Endodermal cell (in vitro differentiated cells): ENCODE measurements at regions not wholly inside any gene's neighbourhood (a gene's known extent, or its start where the extent isn't known, plus 50 kb on each side); places are given as distances from the start of the nearest gene placed in this dataset.
"Not testable (repeated sequence)": the region's sequence is repeated elsewhere in the genome, so short reads cannot be mapped to it uniquely, and the experiment has no call there.

ENCODE experiments used
- DNase-seq: peaks from one replicate; pipeline ENCODE4 v3.0.0-alpha.2; 2017
- H3K27ac ChIP-seq: 2 replicates; pipeline ENCODE4 v1.5.1; 2013; ENCODE audit warnings: mild to moderate bottlenecking, low read depth, low read length, moderate library complexity
- H3K27me3 ChIP-seq: 2 replicates; pipeline ENCODE4 v1.6.1; 2013; ENCODE audit warnings: mild to moderate bottlenecking, low read length, moderate library complexity; ENCODE audit not compliant: insufficient read depth, control insufficient read depth, poor library complexity, severe bottlenecking
- H3K36me3 ChIP-seq: 2 replicates; pipeline ENCODE4 v1.7.0; 2013; ENCODE audit warnings: mild to moderate bottlenecking, low read length, moderate library complexity; ENCODE audit not compliant: control insufficient read depth, insufficient read depth
- H3K4me1 ChIP-seq: one replicate; pipeline ENCODE4 v1.7.0; 2013; ENCODE audit warnings: low read length; ENCODE audit not compliant: control insufficient read depth, insufficient read depth
- H3K4me3 ChIP-seq: 2 replicates; pipeline ENCODE4 v1.5.1; 2013; ENCODE audit warnings: mild to moderate bottlenecking, low read length, moderate library complexity
- H3K9ac ChIP-seq: 2 replicates; pipeline ENCODE4 v1.6.1; 2013; ENCODE audit warnings: mild to moderate bottlenecking, low read length, moderate library complexity; ENCODE audit not compliant: poor library complexity, severe bottlenecking; ENCODE audit errors: extremely low read depth
- H3K9me3 ChIP-seq: 2 replicates; pipeline ENCODE4 v1.6.1; 2013; ENCODE audit warnings: mild to moderate bottlenecking, low read length, moderate library complexity; ENCODE audit not compliant: control insufficient read depth
- H3K27ac Mint-ChIP-seq: 2 replicates; pipeline ENCODE4 v1.8.0; 2020; ENCODE audit warnings: mixed read lengths
- H3K27me3 Mint-ChIP-seq: 2 replicates; pipeline ENCODE4 v1.8.0; 2021; ENCODE audit warnings: mild to moderate bottlenecking, mixed read lengths; ENCODE audit not compliant: insufficient read depth
- H3K36me3 Mint-ChIP-seq: 2 replicates; pipeline ENCODE4 v1.8.0; 2020; ENCODE audit warnings: low read depth, mixed read lengths
- H3K4me1 Mint-ChIP-seq: 2 replicates; pipeline ENCODE4 v1.8.0; 2020; ENCODE audit warnings: mixed read lengths
- H3K4me3 Mint-ChIP-seq: 2 replicates; pipeline ENCODE4 v1.8.0; 2020; ENCODE audit warnings: mild to moderate bottlenecking, moderate library complexity, mixed read lengths
- H3K9me3 Mint-ChIP-seq: 2 replicates; pipeline ENCODE4 v1.8.0; 2020; ENCODE audit warnings: mild to moderate bottlenecking, mixed read lengths
- WGBS, 2 experiments: methylation state at CpG; one replicate each; pipeline versions ENCODE4 v1.1.5 to v1.1.7; 2013; ENCODE audit warnings: missing lambda C conversion rate in 2 of 2, mixed read lengths in 1 of 2; ENCODE audit not compliant: insufficient coverage in 1 of 2, insufficient read length in 1 of 2; 5-methylcytosine and 5-hydroxymethylcytosine counted together

DNA sequence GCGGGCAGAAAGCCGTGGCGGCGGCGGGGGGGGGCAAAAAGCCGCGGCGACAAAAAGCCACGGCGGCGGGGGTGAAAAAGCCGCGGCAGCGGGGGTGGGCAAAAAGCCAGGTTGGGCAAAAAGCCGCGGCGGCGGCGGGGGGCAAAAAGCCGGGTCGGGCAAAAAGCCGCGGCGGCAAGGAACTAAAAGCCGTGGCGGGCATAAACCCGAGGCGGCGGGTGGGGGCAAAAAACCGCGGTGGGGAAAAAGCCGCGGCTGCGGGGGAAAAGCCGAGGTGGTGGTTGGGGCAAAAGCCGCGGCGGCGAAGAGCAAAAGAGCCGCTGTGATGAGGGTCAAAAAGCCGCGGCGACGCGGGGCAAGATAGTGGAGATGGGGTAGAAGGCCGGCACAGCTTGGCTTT lies 1834.2 kb downstream of the FOXD4L5 start:
- H3K27ac Mint-ChIP-seq, H3K9ac ChIP-seq, H3K4me3 ChIP-seq, DNase-seq, H3K9me3 Mint-ChIP-seq, H3K4me3 Mint-ChIP-seq, H3K36me3 ChIP-seq, H3K9me3 ChIP-seq, H3K4me1 ChIP-seq, H3K27me3 Mint-ChIP-seq, H3K4me1 Mint-ChIP-seq, H3K36me3 Mint-ChIP-seq, H3K27me3 ChIP-seq, H3K27ac ChIP-seq: not testable (repeated sequence)
- 8% methylated on average over 30 of the region's 46 CpGs; no CpG with 5 or more reads in 1 of the 2 experiments for WGBS, 2 experiments

DNA sequence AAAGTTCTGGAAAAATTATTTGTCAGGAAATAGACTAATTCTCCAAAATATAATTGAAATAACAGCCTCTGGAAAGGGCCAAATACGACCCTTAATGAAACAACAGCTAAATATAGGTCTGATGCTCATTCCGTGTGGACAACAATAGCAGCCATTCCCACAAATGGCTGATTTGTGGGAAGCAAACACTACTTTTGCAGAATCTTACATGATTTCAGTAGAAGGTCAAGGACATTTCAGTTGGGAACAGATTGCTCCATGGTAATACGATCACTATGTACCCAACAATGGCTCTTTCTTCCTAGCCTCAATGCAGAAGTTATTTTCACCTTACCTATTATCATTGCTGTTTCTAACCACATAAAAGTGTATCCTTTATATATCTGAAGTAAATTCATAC lies 1859.9 kb downstream of the FOXD4L5 start:
- H3K9me3 Mint-ChIP-seq, H3K9me3 ChIP-seq, DNase-seq, H3K9ac ChIP-seq, H3K4me3 ChIP-seq, H3K36me3 ChIP-seq, H3K27ac Mint-ChIP-seq, H3K4me1 ChIP-seq, H3K36me3 Mint-ChIP-seq, H3K27ac ChIP-seq, H3K27me3 Mint-ChIP-seq, H3K27me3 ChIP-seq, H3K4me3 Mint-ChIP-seq, H3K4me1 Mint-ChIP-seq: not testable (repeated sequence)
- no CpG with 5 or more reads among the region's 3 CpGs for WGBS, 2 experiments

DNA sequence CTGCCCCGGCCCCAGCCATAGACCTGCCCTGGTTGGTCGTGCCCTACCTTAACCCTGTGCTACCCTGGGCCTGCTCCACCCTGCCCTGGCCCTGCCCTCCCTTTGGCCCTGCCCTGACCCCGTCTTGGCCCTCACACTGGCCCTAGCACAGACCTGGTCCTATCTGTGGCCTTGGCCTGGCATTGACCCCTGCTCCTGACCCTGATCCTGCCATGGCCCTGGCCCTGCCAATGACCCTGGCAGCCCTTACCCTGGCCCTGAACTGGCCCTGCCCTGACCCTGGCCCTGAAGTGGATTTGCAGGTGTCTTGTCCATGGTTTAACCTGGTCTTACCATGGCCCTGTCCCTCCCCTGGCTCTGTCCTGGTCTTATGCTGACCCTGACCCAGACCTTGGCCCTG lies 1894.1 kb downstream of the FOXD4L5 start:
- H3K27me3 Mint-ChIP-seq, H3K27ac ChIP-seq, H3K36me3 ChIP-seq, H3K36me3 Mint-ChIP-seq, H3K9me3 ChIP-seq, H3K4me3 Mint-ChIP-seq, H3K27ac Mint-ChIP-seq, H3K9ac ChIP-seq, H3K4me1 ChIP-seq, H3K9me3 Mint-ChIP-seq, H3K27me3 ChIP-seq, DNase-seq, H3K4me3 ChIP-seq, H3K4me1 Mint-ChIP-seq: not testable (repeated sequence)
- WGBS, 2 experiments = no CpG with 5 or more reads among the region's 3 CpGs

GRCh38 chr9:63385479-63385878 lies 1899.5 kb downstream of the FOXD4L5 start:
- H3K36me3 Mint-ChIP-seq, H3K27ac Mint-ChIP-seq, H3K27ac ChIP-seq, H3K27me3 Mint-ChIP-seq, H3K36me3 ChIP-seq, H3K9ac ChIP-seq, H3K4me1 Mint-ChIP-seq, H3K9me3 Mint-ChIP-seq, H3K4me1 ChIP-seq, H3K4me3 ChIP-seq, H3K27me3 ChIP-seq, H3K9me3 ChIP-seq: not testable (repeated sequence)
- H3K4me3 Mint-ChIP-seq = peak overlapping the region; percentile 65
- DNase-seq = peak; percentile 45
- WGBS, 2 experiments = 2% methylated on average over 14 of the region's 28 CpGs; no CpG with 5 or more reads in 1 of the 2 experiments

DNA sequence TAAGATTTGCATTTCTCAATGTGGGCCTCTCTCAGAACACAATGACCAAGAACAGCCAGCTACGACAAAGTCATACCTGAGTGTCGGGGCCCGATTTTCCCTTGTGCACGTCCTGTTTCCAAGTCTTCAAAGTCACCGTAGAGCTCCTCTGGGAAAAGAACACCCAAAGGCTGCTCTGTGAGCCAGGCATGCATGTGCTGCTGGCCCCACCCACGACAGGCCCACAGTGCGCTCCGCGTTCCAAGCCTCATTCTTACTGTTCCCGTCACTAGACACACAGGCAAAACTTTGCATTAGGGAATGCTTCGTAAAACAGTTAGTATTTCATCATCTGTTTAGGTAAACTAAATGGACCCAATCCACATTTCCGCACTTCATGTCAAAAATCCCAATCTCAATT lies 1905.1 kb downstream of the FOXD4L5 start:
- H3K27ac ChIP-seq, H3K4me1 Mint-ChIP-seq, H3K27ac Mint-ChIP-seq, H3K9ac ChIP-seq, H3K27me3 Mint-ChIP-seq, H3K36me3 Mint-ChIP-seq, H3K4me1 ChIP-seq, H3K36me3 ChIP-seq, H3K4me3 Mint-ChIP-seq, H3K9me3 Mint-ChIP-seq, H3K9me3 ChIP-seq, H3K27me3 ChIP-seq, H3K4me3 ChIP-seq: not testable (repeated sequence)
- 80 to 82% methylated on average over 5 to 10 of the region's 12 CpGs for WGBS, 2 experiments
- peak; percentile 45 for DNase-seq

DNA sequence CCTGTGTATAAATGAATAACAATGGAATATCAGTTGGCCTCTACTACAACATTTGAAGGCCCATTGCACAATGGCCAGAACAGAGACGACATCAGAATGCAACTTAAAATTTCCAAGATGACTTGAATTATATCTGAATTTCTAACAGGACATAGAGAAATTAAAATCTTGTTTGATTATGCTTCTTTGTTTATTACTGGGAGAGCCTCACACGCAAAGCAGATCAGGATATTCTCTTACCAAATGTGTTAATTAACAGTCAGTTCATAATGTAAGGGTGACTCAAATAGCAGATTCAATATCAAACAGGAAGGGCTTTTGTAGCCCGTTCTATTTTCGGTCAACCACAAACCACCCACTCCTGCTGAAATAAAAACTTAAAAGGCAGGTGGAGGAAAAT lies 1930.8 kb downstream of the FOXD4L5 start:
- H3K27me3 ChIP-seq, H3K27ac Mint-ChIP-seq, H3K4me1 Mint-ChIP-seq, H3K36me3 Mint-ChIP-seq, H3K4me3 ChIP-seq, H3K36me3 ChIP-seq, H3K4me3 Mint-ChIP-seq, H3K27me3 Mint-ChIP-seq, H3K4me1 ChIP-seq, H3K27ac ChIP-seq, H3K9me3 Mint-ChIP-seq, H3K9ac ChIP-seq, DNase-seq, H3K9me3 ChIP-seq: not testable (repeated sequence)
- WGBS, 2 experiments = 100% methylated on average over 1 of the region's 4 CpGs; no CpG with 5 or more reads in 1 of the 2 experiments

DNA sequence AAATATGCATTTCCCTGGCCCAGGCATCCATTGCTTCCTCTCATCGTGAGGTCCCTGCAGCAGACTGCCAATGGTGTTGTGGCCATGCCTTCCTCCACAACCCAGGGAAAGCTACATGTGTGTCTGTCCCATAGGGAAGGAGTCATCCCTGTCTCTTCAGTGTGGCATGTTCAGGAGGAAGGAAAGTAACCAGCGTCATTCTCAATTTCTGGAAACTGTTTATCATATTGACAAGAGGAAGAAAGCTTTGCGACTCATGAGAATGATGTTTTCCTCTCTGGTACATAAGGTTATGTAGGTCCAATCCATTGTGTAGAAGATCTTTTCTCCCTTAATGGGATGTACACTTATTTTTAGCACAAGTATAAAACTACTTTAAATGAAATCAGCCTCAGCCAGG lies 1937.7 kb downstream of the FOXD4L5 start:
- H3K27me3 ChIP-seq, H3K27me3 Mint-ChIP-seq, H3K4me1 Mint-ChIP-seq, H3K27ac ChIP-seq, H3K9me3 ChIP-seq, H3K9ac ChIP-seq, H3K27ac Mint-ChIP-seq, DNase-seq, H3K4me3 ChIP-seq, H3K36me3 ChIP-seq, H3K9me3 Mint-ChIP-seq, H3K4me3 Mint-ChIP-seq, H3K36me3 Mint-ChIP-seq, H3K4me1 ChIP-seq: not testable (repeated sequence)
- WGBS, 2 experiments = 92% methylated on average over 2 of the region's 3 CpGs; no CpG with 5 or more reads in 1 of the 2 experiments
